ENCODE measurements at regions not wholly inside any gene's neighbourhood (a gene's known extent, or its start where the extent isn't known, plus 50 kb on each side); places are given as distances from the start of the nearest gene placed in this dataset.

- no peak overlapping the region for H3K4me3 ChIP-seq
- no peak for TF ChIP-seq CTCF (IDR thresholded peaks at IDR 0.05)
- no peak overlapping the region for H3K27ac ChIP-seq
- no peaks in the 10 kb centered on the region for H3K27me3 ChIP-seq
- no peaks in the 10 kb centered on the region for H3K9me3 ChIP-seq
- H3K4me1 ChIP-seq: no peaks in the 10 kb centered on the region
- no peaks in the 10 kb centered on the region for H3K36me3 ChIP-seq
- intact Hi-C loops (cut with DNase I; ENCODE audit: low total_unique reads): no loop called here
- DNase-seq: no peak
These were observed 179.9 kb upstream of the THBS1 start for GRCh38 chr15:39400821-39401550.

GRCh38 chr15:39403640-39404117 lies 177.2 kb upstream of the THBS1 start:
- TF ChIP-seq CTCF (IDR thresholded peaks at IDR 0.05): no peak
- Histone ChIP-seq H3K4me1 (no peaks in the 10 kb centered on the region), H3K27ac (no peak overlapping the region), H3K4me3 (no peak overlapping the region), H3K36me3 (no peaks in the 10 kb centered on the region), H3K9me3 (no peaks in the 10 kb centered on the region), H3K27me3 (no peaks in the 10 kb centered on the region)
- intact Hi-C loops (cut with DNase I; ENCODE audit: low total_unique reads): no loop called here
- no peak for DNase-seq

- no peaks in the 10 kb centered on the region for H3K4me1 ChIP-seq
- H3K4me3 ChIP-seq: no peak overlapping the region
- no peak for TF ChIP-seq CTCF (IDR thresholded peaks at IDR 0.05)
- DNase-seq: no peak
- H3K36me3 ChIP-seq: no peaks in the 10 kb centered on the region
- H3K27ac ChIP-seq: no peak overlapping the region
- intact Hi-C loops (cut with DNase I; ENCODE audit: low total_unique reads): no loop called here
- H3K27me3 ChIP-seq: no peaks in the 10 kb centered on the region
- no peaks in the 10 kb centered on the region for H3K9me3 ChIP-seq
These were observed 176.1 kb upstream of the THBS1 start for GRCh38 chr15:39404767-39405181.

- Histone ChIP-seq H3K36me3 (no peaks in the 10 kb centered on the region), H3K4me3 (no peak overlapping the region), H3K27me3 (no peaks in the 10 kb centered on the region), H3K27ac (no peak overlapping the region), H3K4me1 (no peaks in the 10 kb centered on the region), H3K9me3 (no peaks in the 10 kb centered on the region)
- TF ChIP-seq CTCF (IDR thresholded peaks at IDR 0.05): no peak
- no peak for DNase-seq
- intact Hi-C loops (cut with DNase I; ENCODE audit: low total_unique reads): no loop called here
These were observed 174.4 kb upstream of the THBS1 start for GRCh38 chr15:39406485-39406884.

- Histone ChIP-seq H3K9me3 (no peaks in the 10 kb centered on the region), H3K4me1 (no peaks in the 10 kb centered on the region), H3K27ac (no peak overlapping the region), H3K27me3 (no peaks in the 10 kb centered on the region), H3K36me3 (no peaks in the 10 kb centered on the region), H3K4me3 (no peak overlapping the region)
- no peak for TF ChIP-seq CTCF (IDR thresholded peaks at IDR 0.05)
- intact Hi-C loops (cut with DNase I; ENCODE audit: low total_unique reads): no loop called here
- no peak for DNase-seq
These were observed 173.8 kb upstream of the THBS1 start for GRCh38 chr15:39407116-39407515.
